Neural cell (in vitro differentiated cells): ENCODE measurements at regions not wholly inside any gene's neighbourhood (a gene's known extent, or its start where the extent isn't known, plus 50 kb on each side); places are given as distances from the start of the nearest gene placed in this dataset.

Experiments used
- CTCF ChIP-seq: fragments of 450-650 bp; IDR thresholded peaks from 2 replicates; pipeline ENCODE4 v1.5.1; 2014; ENCODE audit warnings: antibody characterized with exemption, mild to moderate bottlenecking, moderate library complexity; ENCODE audit not compliant: poor library complexity, severe bottlenecking
- EZH2 ChIP-seq: fragments of 200-600, 300-800 bp; shearing (Covaris generic), sonication (generic); IDR thresholded peaks from 2 replicates; pipeline ENCODE4 v1.6.1; 2014; ENCODE audit warnings: antibody characterized with exemption, low read length, borderline replicate concordance, mild to moderate bottlenecking; ENCODE audit not compliant: insufficient read depth, poor library complexity, severe bottlenecking
- POLR2AphosphoS5 ChIP-seq: IDR thresholded peaks from 2 replicates; pipeline ENCODE4 v1.6.1; 2012
- TF ChIP-seq, protein P1 (sequence below): IDR thresholded peaks from 2 replicates; pipeline ENCODE4 v1.6.1; 2012; ENCODE audit warnings: borderline replicate concordance

GRCh38 chr6:30405934-30406333 lies 61.0 kb downstream of the RPP21 start:
- TF ChIP-seq EZH2 (no peak), CTCF (no peak), POLR2AphosphoS5 (no peak)
- TF ChIP-seq, protein P1, sequence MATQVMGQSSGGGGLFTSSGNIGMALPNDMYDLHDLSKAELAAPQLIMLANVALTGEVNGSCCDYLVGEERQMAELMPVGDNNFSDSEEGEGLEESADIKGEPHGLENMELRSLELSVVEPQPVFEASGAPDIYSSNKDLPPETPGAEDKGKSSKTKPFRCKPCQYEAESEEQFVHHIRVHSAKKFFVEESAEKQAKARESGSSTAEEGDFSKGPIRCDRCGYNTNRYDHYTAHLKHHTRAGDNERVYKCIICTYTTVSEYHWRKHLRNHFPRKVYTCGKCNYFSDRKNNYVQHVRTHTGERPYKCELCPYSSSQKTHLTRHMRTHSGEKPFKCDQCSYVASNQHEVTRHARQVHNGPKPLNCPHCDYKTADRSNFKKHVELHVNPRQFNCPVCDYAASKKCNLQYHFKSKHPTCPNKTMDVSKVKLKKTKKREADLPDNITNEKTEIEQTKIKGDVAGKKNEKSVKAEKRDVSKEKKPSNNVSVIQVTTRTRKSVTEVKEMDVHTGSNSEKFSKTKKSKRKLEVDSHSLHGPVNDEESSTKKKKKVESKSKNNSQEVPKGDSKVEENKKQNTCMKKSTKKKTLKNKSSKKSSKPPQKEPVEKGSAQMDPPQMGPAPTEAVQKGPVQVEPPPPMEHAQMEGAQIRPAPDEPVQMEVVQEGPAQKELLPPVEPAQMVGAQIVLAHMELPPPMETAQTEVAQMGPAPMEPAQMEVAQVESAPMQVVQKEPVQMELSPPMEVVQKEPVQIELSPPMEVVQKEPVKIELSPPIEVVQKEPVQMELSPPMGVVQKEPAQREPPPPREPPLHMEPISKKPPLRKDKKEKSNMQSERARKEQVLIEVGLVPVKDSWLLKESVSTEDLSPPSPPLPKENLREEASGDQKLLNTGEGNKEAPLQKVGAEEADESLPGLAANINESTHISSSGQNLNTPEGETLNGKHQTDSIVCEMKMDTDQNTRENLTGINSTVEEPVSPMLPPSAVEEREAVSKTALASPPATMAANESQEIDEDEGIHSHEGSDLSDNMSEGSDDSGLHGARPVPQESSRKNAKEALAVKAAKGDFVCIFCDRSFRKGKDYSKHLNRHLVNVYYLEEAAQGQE, result no peak
